HEK293 (cell line): ENCODE measurements at regions not wholly inside any gene's neighbourhood (a gene's known extent, or its start where the extent isn't known, plus 50 kb on each side); places are given as distances from the start of the nearest gene placed in this dataset.

Source experiments
- CTCF ChIP-seq: fragments of 450-650 bp; formaldehyde crosslinking; IDR thresholded peaks from 2 replicates; pipeline ENCODE4 v1.5.1; 2016; ENCODE audit warnings: missing biosample characterization, missing genetic modification characterization
- TSHZ1 ChIP-seq: fragments of 450-650 bp; formaldehyde crosslinking; IDR thresholded peaks from 2 replicates; pipeline ENCODE4 v1.5.1; 2016; ENCODE audit warnings: missing biosample characterization, missing genetic modification characterization, borderline replicate concordance
- ZEB2 ChIP-seq: fragments of 450-650 bp; formaldehyde crosslinking; IDR thresholded peaks from 2 replicates; pipeline ENCODE4 v1.5.1; 2016; ENCODE audit warnings: missing biosample characterization, missing genetic modification characterization
- ZNF146 ChIP-seq: fragments of 450-650 bp; formaldehyde crosslinking; IDR thresholded peaks from 2 replicates; pipeline ENCODE4 v1.5.1; 2016; ENCODE audit warnings: missing biosample characterization, missing genetic modification characterization
- ZNF610 ChIP-seq: fragments of 450-650 bp; formaldehyde crosslinking; IDR thresholded peaks from 2 replicates; pipeline ENCODE4 v1.5.1; 2016; ENCODE audit warnings: missing biosample characterization, missing genetic modification characterization, borderline replicate concordance
- ZNF704 ChIP-seq: fragments of 450-650 bp; formaldehyde crosslinking; IDR thresholded peaks from 2 replicates; pipeline ENCODE4 v1.5.1; 2016; ENCODE audit warnings: missing biosample characterization, missing genetic modification characterization
- ZNF776 ChIP-seq: fragments of 450-650 bp; formaldehyde crosslinking; IDR thresholded peaks from 2 replicates; pipeline ENCODE4 v1.5.0; 2017; ENCODE audit warnings: missing biosample characterization, missing genetic modification characterization, borderline replicate concordance

GRCh38 chr21:32907521-32907920 is 118.2 kb upstream of the OLIG2 start:
- TF ChIP-seq ZNF146 (tag by site-specific recombination) (no peak), ZEB2 (tag by site-specific recombination) (no peak), ZNF704 (tag by site-specific recombination) (no peak), CTCF (tag by site-specific recombination) (no peak), ZNF776 (tag by site-specific recombination) (no peak), ZNF610 (no peak), TSHZ1 (tag by site-specific recombination) (no peak)
